NCI-H2171 (cell line): ENCODE measurements at regions not wholly inside any gene's neighbourhood (a gene's known extent, or its start where the extent isn't known, plus 50 kb on each side); places are given as distances from the start of the nearest gene placed in this dataset.

ENCODE experiments used
- DNase-seq: peaks from one replicate; lab custom pipeline; 2025; lab: John Stamatoyannopoulos, UW

GRCh38 chr17:72342627-72343527, 222.1 kb downstream of the SOX9 start:
- peak; percentile 10 for DNase-seq

- DNase-seq = no peak
These were observed 223.1 kb downstream of the SOX9 start for GRCh38 chr17:72343911-72344310.

- no peak for DNase-seq
These were observed 223.8 kb downstream of the SOX9 start for GRCh38 chr17:72344613-72345012.

GRCh38 chr17:72345088-72345487, 224.3 kb downstream of the SOX9 start:
- no peak for DNase-seq

- DNase-seq = no peak
These were observed 224.7 kb downstream of the SOX9 start for GRCh38 chr17:72345536-72345935.

- DNase-seq = no peak
These were observed 225.5 kb downstream of the SOX9 start for GRCh38 chr17:72346306-72346705.

GRCh38 chr17:72349011-72349410, 228.2 kb downstream of the SOX9 start:
- DNase-seq = no peak

- DNase-seq = no peak
These were observed 228.7 kb downstream of the SOX9 start for GRCh38 chr17:72349491-72349995.

- no peak for DNase-seq
These were observed 229.3 kb downstream of the SOX9 start for GRCh38 chr17:72350073-72350472.

- DNase-seq = no peak
These were observed 230.5 kb downstream of the SOX9 start for GRCh38 chr17:72351365-72351764.

GRCh38 chr17:72351884-72352346, 231.1 kb downstream of the SOX9 start:
- DNase-seq = peak; percentile 54

GRCh38 chr17:72353502-72353901, 232.7 kb downstream of the SOX9 start:
- DNase-seq = no peak

- no peak for DNase-seq
These were observed 233.3 kb downstream of the SOX9 start for GRCh38 chr17:72354071-72354470.

GRCh38 chr17:72357764-72358365, 237.0 kb downstream of the SOX9 start:
- no peak for DNase-seq

GRCh38 chr17:72358465-72358864, 237.6 kb downstream of the SOX9 start:
- no peak for DNase-seq

GRCh38 chr17:72359274-72359673, 238.5 kb downstream of the SOX9 start:
- DNase-seq = no peak

- no peak for DNase-seq
These were observed 239.0 kb downstream of the SOX9 start for GRCh38 chr17:72359811-72360210.

- DNase-seq = no peak
These were observed 239.6 kb downstream of the SOX9 start for GRCh38 chr17:72360386-72360940.

- DNase-seq = no peak
These were observed 241.1 kb downstream of the SOX9 start for GRCh38 chr17:72361892-72362291.

- no peak for DNase-seq
These were observed 241.7 kb downstream of the SOX9 start for GRCh38 chr17:72362376-72363088.

- no peak for DNase-seq
These were observed 242.3 kb downstream of the SOX9 start for GRCh38 chr17:72363089-72363610.

GRCh38 chr17:72365857-72366414, 245.1 kb downstream of the SOX9 start:
- no peak for DNase-seq
